ENCODE measurements at regions not wholly inside any gene's neighbourhood (a gene's known extent, or its start where the extent isn't known, plus 50 kb on each side); places are given as distances from the start of the nearest gene placed in this dataset.

- no peak overlapping the region for H3K9ac ChIP-seq (ENCODE audit: low read depth, low read length)
- H3K9me3 ChIP-seq (ENCODE audit: insufficient read depth, low read depth, low read length) = peaks cover 6% of the 10 kb centered on the region; the same call in 1 of the 2 replicates
- H3K36me3 ChIP-seq (ENCODE audit: insufficient read depth, low read length) = no peaks in the 10 kb centered on the region
- H3K27me3 ChIP-seq (ENCODE audit: insufficient read depth, low read length) = no peaks in the 10 kb centered on the region
- 97% methylated on average over 1 of the region's 1 CpG for WGBS
- H3K27ac ChIP-seq (ENCODE audit: low read depth, low read length) = no peak overlapping the region
- H3K4me1 ChIP-seq (ENCODE audit: insufficient read depth, low read length) = no peaks in the 10 kb centered on the region
- H3K4me3 ChIP-seq (ENCODE audit: low read length) = no peak overlapping the region
Observed at GRCh38 chr6:114559419-114559818, 216.6 kb upstream of the HS3ST5 start.

- no peaks in the 10 kb centered on the region for H3K9me3 ChIP-seq (ENCODE audit: insufficient read depth, low read depth, low read length)
- H3K27me3 ChIP-seq (ENCODE audit: insufficient read depth, low read length) = no peaks in the 10 kb centered on the region
- H3K4me3 ChIP-seq (ENCODE audit: low read length) = no peak overlapping the region
- no peaks in the 10 kb centered on the region for H3K36me3 ChIP-seq (ENCODE audit: insufficient read depth, low read length)
- H3K4me1 ChIP-seq (ENCODE audit: insufficient read depth, low read length) = no peaks in the 10 kb centered on the region
- no peak overlapping the region for H3K9ac ChIP-seq (ENCODE audit: low read depth, low read length)
- H3K27ac ChIP-seq (ENCODE audit: low read depth, low read length) = no peak overlapping the region
Observed at GRCh38 chr6:114558153-114558552, 215.3 kb upstream of the HS3ST5 start.

DNA sequence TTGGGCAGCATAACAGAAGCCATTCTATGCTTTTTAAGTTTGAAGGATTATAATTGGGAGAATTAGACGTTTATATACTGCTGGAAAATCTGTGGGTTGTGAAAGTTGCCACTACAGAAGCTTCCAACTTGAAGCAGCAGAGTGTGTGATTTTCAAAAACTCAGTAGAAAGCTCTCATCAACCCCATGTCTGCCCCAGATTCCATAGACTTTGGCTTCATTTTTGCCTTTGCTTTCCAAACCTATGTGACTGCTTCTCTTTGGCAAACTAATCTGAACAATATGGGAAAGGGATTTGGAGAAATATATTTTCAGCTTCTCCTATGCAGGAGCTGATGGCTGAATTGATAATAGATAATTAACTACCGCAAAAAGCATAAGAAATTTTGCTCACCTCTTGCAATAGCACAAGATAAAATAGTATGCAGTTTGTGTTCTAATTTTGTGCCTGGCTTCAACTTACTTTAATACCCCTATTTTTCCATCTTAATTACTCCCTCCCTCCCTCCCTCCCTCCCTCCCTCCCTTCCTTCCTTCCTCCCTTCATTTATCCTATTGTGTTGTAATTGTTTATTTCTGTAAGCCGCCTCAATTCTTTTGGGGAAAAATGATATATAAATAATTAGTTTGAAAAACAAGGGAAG is 214.1 kb upstream of the HS3ST5 start:
- Histone ChIP-seq H3K27ac (ENCODE audit: low read depth, low read length) (no peak overlapping the region), H3K4me3 (ENCODE audit: low read length) (no peak overlapping the region), H3K9ac (ENCODE audit: low read depth, low read length) (no peak overlapping the region), H3K27me3 (ENCODE audit: insufficient read depth, low read length) (no peaks in the 10 kb centered on the region), H3K9me3 (ENCODE audit: insufficient read depth, low read depth, low read length) (no peaks in the 10 kb centered on the region), H3K36me3 (ENCODE audit: insufficient read depth, low read length) (no peaks in the 10 kb centered on the region), H3K4me1 (ENCODE audit: insufficient read depth, low read length) (no peaks in the 10 kb centered on the region)
- 75% methylated on average over 1 of the region's 3 CpGs for WGBS

GRCh38 chr6:114550316-114550715 is 207.5 kb upstream of the HS3ST5 start:
- H3K4me3 ChIP-seq (ENCODE audit: low read length) = no peak overlapping the region
- no peak overlapping the region for H3K9ac ChIP-seq (ENCODE audit: low read depth, low read length)
- H3K27me3 ChIP-seq (ENCODE audit: insufficient read depth, low read length) = no peaks in the 10 kb centered on the region
- H3K36me3 ChIP-seq (ENCODE audit: insufficient read depth, low read length) = no peaks in the 10 kb centered on the region
- WGBS = no CpG with 5 or more reads among the region's 2 CpGs
- no peaks in the 10 kb centered on the region for H3K9me3 ChIP-seq (ENCODE audit: insufficient read depth, low read depth, low read length)
- H3K27ac ChIP-seq (ENCODE audit: low read depth, low read length) = no peak overlapping the region
- no peaks in the 10 kb centered on the region for H3K4me1 ChIP-seq (ENCODE audit: insufficient read depth, low read length)

- no peaks in the 10 kb centered on the region for H3K9me3 ChIP-seq (ENCODE audit: insufficient read depth, low read depth, low read length)
- no peaks in the 10 kb centered on the region for H3K27me3 ChIP-seq (ENCODE audit: insufficient read depth, low read length)
- H3K4me1 ChIP-seq (ENCODE audit: insufficient read depth, low read length) = no peaks in the 10 kb centered on the region
- WGBS = 72% methylated on average over 2 of the region's 2 CpGs
- no peaks in the 10 kb centered on the region for H3K36me3 ChIP-seq (ENCODE audit: insufficient read depth, low read length)
- H3K4me3 ChIP-seq (ENCODE audit: low read length) = no peak overlapping the region
- no peak overlapping the region for H3K9ac ChIP-seq (ENCODE audit: low read depth, low read length)
- H3K27ac ChIP-seq (ENCODE audit: low read depth, low read length) = no peak overlapping the region
Observed at GRCh38 chr6:114543696-114544095, 200.9 kb upstream of the HS3ST5 start.

GRCh38 chr6:114541794-114542193 is 199.0 kb upstream of the HS3ST5 start:
- H3K27ac ChIP-seq (ENCODE audit: low read depth, low read length) = no peak overlapping the region
- no peaks in the 10 kb centered on the region for H3K27me3 ChIP-seq (ENCODE audit: insufficient read depth, low read length)
- WGBS = 97% methylated on average over 21 of the region's 21 CpGs
- no peak overlapping the region for H3K9ac ChIP-seq (ENCODE audit: low read depth, low read length)
- no peaks in the 10 kb centered on the region for H3K9me3 ChIP-seq (ENCODE audit: insufficient read depth, low read depth, low read length)
- H3K4me3 ChIP-seq (ENCODE audit: low read length) = no peak overlapping the region
- H3K4me1 ChIP-seq (ENCODE audit: insufficient read depth, low read length) = no peaks in the 10 kb centered on the region
- H3K36me3 ChIP-seq (ENCODE audit: insufficient read depth, low read length) = no peaks in the 10 kb centered on the region

- Histone ChIP-seq H3K27me3 (ENCODE audit: insufficient read depth, low read length) (no peaks in the 10 kb centered on the region), H3K27ac (ENCODE audit: low read depth, low read length) (no peak overlapping the region), H3K9me3 (ENCODE audit: insufficient read depth, low read depth, low read length) (no peaks in the 10 kb centered on the region), H3K4me3 (ENCODE audit: low read length) (no peak overlapping the region), H3K36me3 (ENCODE audit: insufficient read depth, low read length) (no peaks in the 10 kb centered on the region), H3K4me1 (ENCODE audit: insufficient read depth, low read length) (peaks cover 10% of the 10 kb centered on the region; the same call in 1 of the 2 replicates), H3K9ac (ENCODE audit: low read depth, low read length) (no peak overlapping the region)
- 92% methylated on average over 3 of the region's 3 CpGs for WGBS
Observed at GRCh38 chr6:114537977-114538376, 195.2 kb upstream of the HS3ST5 start.

DNA sequence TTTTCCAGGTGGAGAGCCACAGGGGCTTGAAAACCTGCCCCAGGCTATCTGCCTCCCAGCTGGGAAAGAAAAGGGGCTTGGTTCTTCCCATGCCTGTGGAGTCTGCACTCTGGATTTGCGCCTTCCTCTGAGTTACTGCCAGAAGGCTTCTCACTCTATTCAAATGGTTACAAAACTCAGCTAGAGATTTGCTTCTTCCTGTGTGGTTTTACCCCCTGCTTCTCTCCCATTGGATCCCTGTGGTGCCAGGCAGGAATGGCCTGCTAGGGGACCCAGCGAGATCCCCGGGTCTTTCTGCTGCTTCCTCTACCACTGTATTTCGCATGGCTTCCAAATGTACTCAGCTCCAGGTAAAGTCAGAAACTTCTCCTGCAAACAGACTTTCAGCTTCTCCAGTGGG is 192.0 kb upstream of the HS3ST5 start:
- WGBS = 70% methylated on average over 4 of the region's 4 CpGs
- Histone ChIP-seq H3K9ac (ENCODE audit: low read depth, low read length) (no peak overlapping the region), H3K4me1 (ENCODE audit: insufficient read depth, low read length) (peaks cover 10% of the 10 kb centered on the region; the same call in 1 of the 2 replicates), H3K4me3 (ENCODE audit: low read length) (no peak overlapping the region), H3K9me3 (ENCODE audit: insufficient read depth, low read depth, low read length) (no peaks in the 10 kb centered on the region), H3K36me3 (ENCODE audit: insufficient read depth, low read length) (no peaks in the 10 kb centered on the region), H3K27me3 (ENCODE audit: insufficient read depth, low read length) (no peaks in the 10 kb centered on the region), H3K27ac (ENCODE audit: low read depth, low read length) (peak overlapping the region; percentile 23; the same call in 1 of the 2 replicates)

- H3K27ac ChIP-seq (ENCODE audit: low read depth, low read length) = no peak overlapping the region
- no peak overlapping the region for H3K9ac ChIP-seq (ENCODE audit: low read depth, low read length)
- H3K9me3 ChIP-seq (ENCODE audit: insufficient read depth, low read depth, low read length) = no peaks in the 10 kb centered on the region
- peaks cover 20% of the 10 kb centered on the region for H3K4me1 ChIP-seq (ENCODE audit: insufficient read depth, low read length)
- H3K27me3 ChIP-seq (ENCODE audit: insufficient read depth, low read length) = no peaks in the 10 kb centered on the region
- H3K4me3 ChIP-seq (ENCODE audit: low read length) = no peak overlapping the region
- H3K36me3 ChIP-seq (ENCODE audit: insufficient read depth, low read length) = no peaks in the 10 kb centered on the region
Observed at GRCh38 chr6:114524081-114524480, 181.3 kb upstream of the HS3ST5 start.

GRCh38 chr6:114523508-114523907 is 180.7 kb upstream of the HS3ST5 start:
- H3K4me1 ChIP-seq (ENCODE audit: insufficient read depth, low read length) = peaks cover 20% of the 10 kb centered on the region
- H3K9me3 ChIP-seq (ENCODE audit: insufficient read depth, low read depth, low read length) = no peaks in the 10 kb centered on the region
- H3K9ac ChIP-seq (ENCODE audit: low read depth, low read length) = no peak overlapping the region
- no peaks in the 10 kb centered on the region for H3K27me3 ChIP-seq (ENCODE audit: insufficient read depth, low read length)
- no peaks in the 10 kb centered on the region for H3K36me3 ChIP-seq (ENCODE audit: insufficient read depth, low read length)
- H3K27ac ChIP-seq (ENCODE audit: low read depth, low read length) = no peak overlapping the region
- no peak overlapping the region for H3K4me3 ChIP-seq (ENCODE audit: low read length)
- 74% methylated on average over 2 of the region's 2 CpGs for WGBS

- Histone ChIP-seq H3K4me1 (ENCODE audit: insufficient read depth, low read length) (peaks cover 20% of the 10 kb centered on the region), H3K36me3 (ENCODE audit: insufficient read depth, low read length) (no peaks in the 10 kb centered on the region), H3K27me3 (ENCODE audit: insufficient read depth, low read length) (no peaks in the 10 kb centered on the region), H3K9me3 (ENCODE audit: insufficient read depth, low read depth, low read length) (no peaks in the 10 kb centered on the region), H3K4me3 (ENCODE audit: low read length) (no peak overlapping the region), H3K27ac (ENCODE audit: low read depth, low read length) (no peak overlapping the region), H3K9ac (ENCODE audit: low read depth, low read length) (no peak overlapping the region)
- 91% methylated on average over 3 of the region's 3 CpGs for WGBS
Observed at GRCh38 chr6:114521926-114522325, 179.1 kb upstream of the HS3ST5 start.

DNA sequence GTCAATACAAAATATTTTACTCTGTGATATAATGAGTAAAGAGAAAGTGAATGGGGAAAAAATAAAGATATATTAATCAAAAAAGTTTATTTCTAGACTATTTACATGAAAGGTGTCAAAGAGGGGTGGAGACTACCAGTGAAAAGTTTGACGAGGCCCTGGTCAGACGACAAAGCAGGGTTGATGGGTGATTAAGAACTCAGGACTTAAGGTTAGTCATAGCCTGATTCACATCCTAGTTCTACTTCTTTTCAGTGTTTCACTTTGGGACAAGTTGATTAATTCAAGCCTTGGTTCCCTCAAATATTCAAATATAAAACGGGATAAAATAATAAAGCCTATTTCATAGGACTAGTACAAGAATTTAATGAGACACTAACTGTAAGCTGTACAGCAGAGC is 178.2 kb upstream of the HS3ST5 start:
- Histone ChIP-seq H3K27me3 (ENCODE audit: insufficient read depth, low read length) (no peaks in the 10 kb centered on the region), H3K9me3 (ENCODE audit: insufficient read depth, low read depth, low read length) (no peaks in the 10 kb centered on the region), H3K27ac (ENCODE audit: low read depth, low read length) (no peak overlapping the region), H3K4me3 (ENCODE audit: low read length) (no peak overlapping the region), H3K9ac (ENCODE audit: low read depth, low read length) (no peak overlapping the region), H3K4me1 (ENCODE audit: insufficient read depth, low read length) (peaks cover 20% of the 10 kb centered on the region), H3K36me3 (ENCODE audit: insufficient read depth, low read length) (no peaks in the 10 kb centered on the region)
- 59% methylated on average over 2 of the region's 3 CpGs for WGBS
